SH-SY5Y (cell line): ENCODE measurements at regions not wholly inside any gene's neighbourhood (a gene's known extent, or its start where the extent isn't known, plus 50 kb on each side); places are given as distances from the start of the nearest gene placed in this dataset.

ENCODE experiments used
- GATA2 ChIP-seq: IDR thresholded peaks from 2 replicates; pipeline ENCODE4 v1.6.1; 2011; ENCODE audit warnings: mild to moderate bottlenecking, low read depth, low read length
- GATA3 ChIP-seq: IDR thresholded peaks from 2 replicates; pipeline ENCODE4 v1.6.1; 2011; ENCODE audit warnings: low read depth, mild to moderate bottlenecking, low read length, moderate library complexity

- no peak for TF ChIP-seq GATA2
- TF ChIP-seq GATA3 = no peak
Measured at GRCh38 chr6:71044753-71045152, 87.9 kb upstream of the B3GAT2 start.

- TF ChIP-seq GATA3 (no peak), GATA2 (no peak)
Measured at GRCh38 chr6:71045296-71045695, 88.4 kb upstream of the B3GAT2 start.

GRCh38 chr6:71047417-71047816 is 90.6 kb upstream of the B3GAT2 start:
- no peak for TF ChIP-seq GATA3
- no peak for TF ChIP-seq GATA2

- no peak for TF ChIP-seq GATA2
- TF ChIP-seq GATA3 = no peak
Measured at GRCh38 chr6:71048320-71049164, 91.7 kb upstream of the B3GAT2 start.

- no peak for TF ChIP-seq GATA2
- TF ChIP-seq GATA3 = no peak
Measured at GRCh38 chr6:71049198-71049770, 92.4 kb upstream of the B3GAT2 start.

GRCh38 chr6:71053475-71053874 is 96.6 kb upstream of the B3GAT2 start:
- TF ChIP-seq GATA2 (no peak), GATA3 (no peak)

- no peak for TF ChIP-seq GATA2
- no peak for TF ChIP-seq GATA3
Measured at GRCh38 chr6:71056656-71057055, 99.8 kb upstream of the B3GAT2 start.

- no peak for TF ChIP-seq GATA3
- TF ChIP-seq GATA2 = no peak
Measured at GRCh38 chr6:71066153-71066552, 109.3 kb upstream of the B3GAT2 start.

GRCh38 chr6:71067816-71068215 is 111.0 kb upstream of the B3GAT2 start:
- TF ChIP-seq GATA3 = no peak
- no peak for TF ChIP-seq GATA2

- no peak for TF ChIP-seq GATA2
- no peak for TF ChIP-seq GATA3
Measured at GRCh38 chr6:71072508-71072907, 115.6 kb upstream of the B3GAT2 start.

- TF ChIP-seq GATA2 (no peak), GATA3 (no peak)
Measured at GRCh38 chr6:71077655-71078054, 120.8 kb upstream of the B3GAT2 start.

GRCh38 chr6:71079677-71080076 is 122.8 kb upstream of the B3GAT2 start:
- TF ChIP-seq GATA3 (no peak), GATA2 (no peak)

GRCh38 chr6:71080133-71080532 is 123.3 kb upstream of the B3GAT2 start:
- TF ChIP-seq GATA3 = no peak
- TF ChIP-seq GATA2 = no peak

- TF ChIP-seq GATA3 (no peak), GATA2 (no peak)
Measured at GRCh38 chr6:71080826-71081225, 124.0 kb upstream of the B3GAT2 start.

GRCh38 chr6:71082033-71082650 is 125.3 kb upstream of the B3GAT2 start:
- no peak for TF ChIP-seq GATA2
- TF ChIP-seq GATA3 = no peak

- TF ChIP-seq GATA3 (no peak), GATA2 (no peak)
Measured at GRCh38 chr6:71083308-71083820, 126.5 kb upstream of the B3GAT2 start.
